Gastroesophageal sphincter (tissue), 3 donors: ENCODE measurements at regions not wholly inside any gene's neighbourhood (a gene's known extent, or its start where the extent isn't known, plus 50 kb on each side); places are given as distances from the start of the nearest gene placed in this dataset.

Experiments used
- POLR2A ChIP-seq, 2 donors: fragments of 450-650 bp; IDR thresholded peaks; one replicate each; pipeline ENCODE4 v1.6.1; 2017; ENCODE audit warnings: antibody characterized with exemption in 2 of 2, mild to moderate bottlenecking in 2 of 2, moderate library complexity in 1 of 2
- TF ChIP-seq, protein P1 (sequence below), 4 experiments: fragments of 200-600 bp in 2 of 4; fragments of 450-650 bp in 2 of 4; sonication (generic) in 1 of 4; IDR thresholded peaks; one replicate each; pipeline ENCODE4 v1.5.1; 2017 to 2019; ENCODE audit warnings: antibody characterized with exemption in 4 of 4, mild to moderate bottlenecking in 2 of 4, moderate library complexity in 2 of 4

DNA sequence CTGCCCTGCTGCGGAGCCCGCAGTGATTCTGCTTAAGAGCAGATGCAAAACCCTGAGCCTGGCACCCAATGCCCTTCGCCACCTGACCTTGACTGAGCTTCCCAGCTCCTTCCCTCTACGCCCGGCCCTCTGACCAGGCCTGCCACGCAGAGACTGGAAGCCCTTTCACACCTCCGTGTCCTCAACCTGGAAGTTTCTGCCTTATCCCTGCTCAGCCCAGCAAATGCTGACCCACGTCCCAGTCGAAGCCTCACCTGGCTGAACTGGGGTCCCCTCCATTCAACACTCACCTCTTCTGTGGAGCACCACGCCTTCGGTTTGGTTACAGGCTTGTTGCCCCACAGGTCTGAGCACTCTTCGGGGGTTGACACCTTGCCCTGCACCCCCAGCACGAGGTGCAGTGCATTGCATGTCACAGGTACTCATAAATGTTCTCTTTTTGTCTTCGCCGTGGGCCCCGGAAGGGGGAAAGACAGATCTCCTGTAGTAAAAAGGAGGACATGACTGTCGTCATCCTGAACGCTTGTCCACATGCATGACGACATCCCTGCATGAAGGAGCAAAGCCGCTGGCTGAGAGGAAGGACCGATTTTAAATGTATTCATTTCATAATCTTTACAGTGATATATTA, 153.6 kb upstream of the TNRC6C start:
- TF ChIP-seq POLR2A (IDR thresholded peaks at IDR 0.05), result no peak
- TF ChIP-seq, protein P1, sequence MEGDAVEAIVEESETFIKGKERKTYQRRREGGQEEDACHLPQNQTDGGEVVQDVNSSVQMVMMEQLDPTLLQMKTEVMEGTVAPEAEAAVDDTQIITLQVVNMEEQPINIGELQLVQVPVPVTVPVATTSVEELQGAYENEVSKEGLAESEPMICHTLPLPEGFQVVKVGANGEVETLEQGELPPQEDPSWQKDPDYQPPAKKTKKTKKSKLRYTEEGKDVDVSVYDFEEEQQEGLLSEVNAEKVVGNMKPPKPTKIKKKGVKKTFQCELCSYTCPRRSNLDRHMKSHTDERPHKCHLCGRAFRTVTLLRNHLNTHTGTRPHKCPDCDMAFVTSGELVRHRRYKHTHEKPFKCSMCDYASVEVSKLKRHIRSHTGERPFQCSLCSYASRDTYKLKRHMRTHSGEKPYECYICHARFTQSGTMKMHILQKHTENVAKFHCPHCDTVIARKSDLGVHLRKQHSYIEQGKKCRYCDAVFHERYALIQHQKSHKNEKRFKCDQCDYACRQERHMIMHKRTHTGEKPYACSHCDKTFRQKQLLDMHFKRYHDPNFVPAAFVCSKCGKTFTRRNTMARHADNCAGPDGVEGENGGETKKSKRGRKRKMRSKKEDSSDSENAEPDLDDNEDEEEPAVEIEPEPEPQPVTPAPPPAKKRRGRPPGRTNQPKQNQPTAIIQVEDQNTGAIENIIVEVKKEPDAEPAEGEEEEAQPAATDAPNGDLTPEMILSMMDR (IDR thresholded peaks at IDR 0.05), result no peak
